ENCODE measurements at regions not wholly inside any gene's neighbourhood (a gene's known extent, or its start where the extent isn't known, plus 50 kb on each side); places are given as distances from the start of the nearest gene placed in this dataset.

- H3K36me3 Mint-ChIP-seq = peaks cover 11% of the 10 kb centered on the region
- peaks cover 4% of the 10 kb centered on the region; the same call in 1 of the 2 replicates for H3K4me1 Mint-ChIP-seq
- ATAC-seq = no peak
- TF ChIP-seq CREB1 (CRISPR knock-in tag; IDR thresholded peaks at IDR 0.05) (no peak), NFE2L1 (CRISPR knock-in tag; IDR thresholded peaks at IDR 0.05) (no peak), ZNF232 (CRISPR knock-in tag; IDR thresholded peaks at IDR 0.05) (no peak), NR2C2 (CRISPR knock-in tag; IDR thresholded peaks at IDR 0.05) (no peak), SMAD3 (CRISPR knock-in tag; IDR thresholded peaks at IDR 0.05; ENCODE audit: borderline replicate concordance) (no peak), ATF1 (CRISPR knock-in tag; IDR thresholded peaks at IDR 0.05) (no peak), ESRRA (CRISPR knock-in tag; IDR thresholded peaks at IDR 0.05; ENCODE audit: borderline replicate concordance) (no peak), RORB (CRISPR knock-in tag; IDR thresholded peaks at IDR 0.05) (no peak), GRHL2 (CRISPR knock-in tag; IDR thresholded peaks at IDR 0.05; ENCODE audit: insufficient replicate concordance, severe bottlenecking) (no peak), ZBTB21 (CRISPR knock-in tag; IDR thresholded peaks at IDR 0.05; ENCODE audit: borderline replicate concordance) (no peak), MLX (CRISPR knock-in tag; IDR thresholded peaks at IDR 0.05) (no peak), ETV6 (CRISPR knock-in tag; IDR thresholded peaks at IDR 0.05) (no peak)
- POLR2A ChIA-PET = no interaction called here
- no peaks in the 10 kb centered on the region for H3K27me3 Mint-ChIP-seq (ENCODE audit: low read depth)
- DNase-seq (ENCODE audit: low spot score) = no peak
- H3K27ac Mint-ChIP-seq = no peak overlapping the region
- CTCF ChIA-PET = no interaction called here
- peaks cover 40% of the 10 kb centered on the region for H3K9me3 Mint-ChIP-seq
- no peak overlapping the region for H3K4me3 Mint-ChIP-seq
These were observed 243.3 kb upstream of the CTNND2 start for GRCh38 chr5:12147513-12147912.

- ChIA-PET CTCF (no interaction called here), POLR2A (no interaction called here)
- ATAC-seq (no peak), DNase-seq (ENCODE audit: low spot score) (no peak)
- Mint-ChIP-seq H3K4me3 (no peak overlapping the region), H3K4me1 (peaks cover 4% of the 10 kb centered on the region; the same call in 1 of the 2 replicates), H3K9me3 (peaks cover 29% of the 10 kb centered on the region), H3K27ac (no peak overlapping the region), H3K27me3 (ENCODE audit: low read depth) (no peaks in the 10 kb centered on the region), H3K36me3 (peaks cover 11% of the 10 kb centered on the region)
- TF ChIP-seq NR3C1 (CRISPR knock-in tag; conservative IDR thresholded peaks at IDR 0.05; ENCODE audit: low read depth) = no peak
- TF ChIP-seq ERG (CRISPR knock-in tag; IDR thresholded peaks at IDR 0.05) = no peak
- no peak for TF ChIP-seq MLX (CRISPR knock-in tag; IDR thresholded peaks at IDR 0.05)
- no peak for TF ChIP-seq CREB1 (CRISPR knock-in tag; IDR thresholded peaks at IDR 0.05)
- TF ChIP-seq CTCF (IDR thresholded peaks at IDR 0.05) = no peak
- TF ChIP-seq CDX4 (CRISPR knock-in tag; IDR thresholded peaks at IDR 0.05; ENCODE audit: borderline replicate concordance) = no peak
- TF ChIP-seq E2F1 (CRISPR knock-in tag; IDR thresholded peaks at IDR 0.05) = no peak
- no peak for TF ChIP-seq JAZF1 (CRISPR knock-in tag; IDR thresholded peaks at IDR 0.05)
- TF ChIP-seq FOXK1 (CRISPR knock-in tag; IDR thresholded peaks at IDR 0.05) = no peak
- TF ChIP-seq PRRX2 (CRISPR knock-in tag; IDR thresholded peaks at IDR 0.05) = no peak
- no peak for TF ChIP-seq TEAD4 (CRISPR knock-in tag; IDR thresholded peaks at IDR 0.05)
- TF ChIP-seq TCF7 (CRISPR knock-in tag; IDR thresholded peaks at IDR 0.05; ENCODE audit: low read depth) = no peak
- no peak for TF ChIP-seq PREB (CRISPR knock-in tag; IDR thresholded peaks at IDR 0.05; ENCODE audit: borderline replicate concordance)
- TF ChIP-seq ZNF138 (CRISPR knock-in tag; conservative IDR thresholded peaks at IDR 0.05) = no peak
These were observed 237.2 kb upstream of the CTNND2 start for GRCh38 chr5:12141496-12141895.

All from WTC11 (cell line).